Mesendoderm (in vitro differentiated cells): ENCODE measurements at regions not wholly inside any gene's neighbourhood (a gene's known extent, or its start where the extent isn't known, plus 50 kb on each side); places are given as distances from the start of the nearest gene placed in this dataset.
A peak's percentile ranks its signal among the peaks of the same experiment; 100 is the strongest.

ENCODE experiments used
- DNase-seq: peaks from one replicate; pipeline ENCODE4 v3.0.0; 2013
- H2AK5ac ChIP-seq: 2 replicates; pipeline ENCODE4 v1.6.1; 2013; ENCODE audit warnings: low read length, inconsistent platforms
- H2BK120ac ChIP-seq: 2 replicates; pipeline ENCODE4 v1.6.1; 2013; ENCODE audit warnings: low read depth, mild to moderate bottlenecking, low read length, moderate library complexity, mixed read lengths
- H2BK15ac ChIP-seq: replicated peaks from 2 replicates; pipeline ENCODE4 v1.6.1; 2013; ENCODE audit warnings: low read depth, mild to moderate bottlenecking, moderate library complexity
- H2BK5ac ChIP-seq: 2 replicates; pipeline ENCODE4 v1.6.1; 2013; ENCODE audit warnings: low read length, inconsistent platforms
- H3K18ac ChIP-seq: 2 replicates; pipeline ENCODE4 v1.6.1; 2013; ENCODE audit warnings: mild to moderate bottlenecking, low read length, mixed read lengths
- H3K23ac ChIP-seq: one replicate; pipeline ENCODE4 v1.6.1; 2013; ENCODE audit warnings: low read length
- H3K27ac ChIP-seq: 2 replicates; pipeline ENCODE4 v1.5.1; 2013; ENCODE audit warnings: low read depth, mild to moderate bottlenecking, inconsistent platforms, low read length, moderate library complexity
- H3K27me3 ChIP-seq: 2 replicates; pipeline ENCODE4 v1.6.1; 2013; ENCODE audit warnings: low read length, control low read depth, mild to moderate bottlenecking, inconsistent platforms; ENCODE audit not compliant: insufficient read depth, poor library complexity
- H3K36me3 ChIP-seq: 2 replicates; pipeline ENCODE4 v1.6.1; 2013; ENCODE audit warnings: low read length, inconsistent platforms; ENCODE audit not compliant: control insufficient read depth, insufficient read depth
- H3K4ac ChIP-seq: one replicate; pipeline ENCODE4 v1.6.1; 2013; ENCODE audit warnings: low read depth, mild to moderate bottlenecking, low read length, moderate library complexity
- H3K4me1 ChIP-seq: 2 replicates; pipeline ENCODE4 v1.6.1; 2013; ENCODE audit warnings: low read depth, low read length, inconsistent platforms; ENCODE audit not compliant: control insufficient read depth
- H3K4me2 ChIP-seq: 2 replicates; pipeline ENCODE4 v1.6.1; 2013; ENCODE audit warnings: low read length
- H3K4me3 ChIP-seq: 2 replicates; pipeline ENCODE4 v1.5.1; 2013; ENCODE audit warnings: mild to moderate bottlenecking, low read length
- H3K56ac ChIP-seq: one replicate; pipeline ENCODE4 v1.6.1; 2013; ENCODE audit warnings: low read length
- H3K79me1 ChIP-seq: 2 replicates; pipeline ENCODE4 v1.6.1; 2013; ENCODE audit warnings: low read length, inconsistent platforms
- H3K79me2 ChIP-seq: 2 replicates; pipeline ENCODE4 v1.6.1; 2013; ENCODE audit warnings: mild to moderate bottlenecking, low read length; ENCODE audit not compliant: control insufficient read depth, insufficient read depth
- H3K9ac ChIP-seq: 2 replicates; pipeline ENCODE4 v1.6.1; 2013; ENCODE audit warnings: low read length, inconsistent platforms
- H4K5ac ChIP-seq: one replicate; pipeline ENCODE4 v1.6.1; 2013; ENCODE audit warnings: low read length
- H4K8ac ChIP-seq: one replicate; pipeline ENCODE4 v1.6.1; 2013; ENCODE audit warnings: low read depth, mild to moderate bottlenecking, control low read depth, low read length, moderate library complexity
- WGBS: extraction: QIAGEN DNeasy Blood & Tissue Kit; methylation state at CpG from one replicate; pipeline ENCODE4 v1.1.7; 2013; ENCODE audit warnings: low lambda C conversion rate, missing lambda C conversion rate; ENCODE audit not compliant: insufficient coverage; ENCODE audit errors: extremely low coverage; 5-methylcytosine and 5-hydroxymethylcytosine counted together

GRCh38 chr17:418421-418751 is 65.8 kb upstream of the RPH3AL start:
- WGBS: no CpG with 5 or more reads among the region's 8 CpGs
- no peak overlapping the region for H3K56ac ChIP-seq
- H3K4me1 ChIP-seq: no peaks in the 10 kb centered on the region
- H4K8ac ChIP-seq: no peak overlapping the region
- H2BK120ac ChIP-seq: no peak overlapping the region
- H3K79me2 ChIP-seq: no peaks in the 10 kb centered on the region
- H3K4me3 ChIP-seq: no peak overlapping the region
- no peaks in the 10 kb centered on the region for H3K36me3 ChIP-seq
- no peak overlapping the region for H3K18ac ChIP-seq
- H2AK5ac ChIP-seq: no peak overlapping the region
- H2BK15ac ChIP-seq: no peak overlapping the region
- no peak overlapping the region for H2BK5ac ChIP-seq
- no peak for DNase-seq
- H3K9ac ChIP-seq: no peak overlapping the region
- no peak overlapping the region for H3K23ac ChIP-seq
- no peak overlapping the region for H3K27ac ChIP-seq
- no peak overlapping the region for H4K5ac ChIP-seq
- no peak overlapping the region for H3K4ac ChIP-seq
- no peaks in the 10 kb centered on the region for H3K79me1 ChIP-seq
- H3K27me3 ChIP-seq: no peaks in the 10 kb centered on the region
- H3K4me2 ChIP-seq: no peak overlapping the region

- Histone ChIP-seq H3K27me3 (no peaks in the 10 kb centered on the region), H3K56ac (no peak overlapping the region), H3K79me2 (no peaks in the 10 kb centered on the region), H2BK15ac (no peak overlapping the region), H2BK120ac (no peak overlapping the region), H3K27ac (no peak overlapping the region), H3K4me3 (no peak overlapping the region), H3K36me3 (no peaks in the 10 kb centered on the region), H3K23ac (no peak overlapping the region), H2AK5ac (no peak overlapping the region), H3K79me1 (no peaks in the 10 kb centered on the region), H3K18ac (no peak overlapping the region), H3K4me1 (no peaks in the 10 kb centered on the region), H3K4me2 (no peak overlapping the region), H3K4ac (no peak overlapping the region), H4K5ac (no peak overlapping the region), H4K8ac (no peak overlapping the region), H2BK5ac (no peak overlapping the region), H3K9ac (no peak overlapping the region)
- no peak for DNase-seq
- no CpG with 5 or more reads among the region's 16 CpGs for WGBS
Measured at GRCh38 chr17:417691-418420, 65.2 kb upstream of the RPH3AL start.

- no peak overlapping the region for H2BK5ac ChIP-seq
- no peak overlapping the region for H3K4me2 ChIP-seq
- no peak overlapping the region for H3K27ac ChIP-seq
- H3K79me2 ChIP-seq: no peaks in the 10 kb centered on the region
- no peaks in the 10 kb centered on the region for H3K36me3 ChIP-seq
- H2BK120ac ChIP-seq: no peak overlapping the region
- no peak overlapping the region for H3K4ac ChIP-seq
- H4K5ac ChIP-seq: no peak overlapping the region
- H3K23ac ChIP-seq: no peak overlapping the region
- H3K4me3 ChIP-seq: no peak overlapping the region
- no peaks in the 10 kb centered on the region for H3K27me3 ChIP-seq
- no peak overlapping the region for H4K8ac ChIP-seq
- peak; percentile 33 for DNase-seq
- no peak overlapping the region for H2AK5ac ChIP-seq
- no peak overlapping the region for H3K18ac ChIP-seq
- no peak overlapping the region for H2BK15ac ChIP-seq
- no peak overlapping the region for H3K56ac ChIP-seq
- H3K9ac ChIP-seq: no peak overlapping the region
- no CpG with 5 or more reads among the region's 23 CpGs for WGBS
- H3K79me1 ChIP-seq: no peaks in the 10 kb centered on the region
- no peaks in the 10 kb centered on the region for H3K4me1 ChIP-seq
Measured at GRCh38 chr17:416293-417206, 63.9 kb upstream of the RPH3AL start.

GRCh38 chr17:413706-414380 is 61.2 kb upstream of the RPH3AL start:
- Histone ChIP-seq H3K9ac (no peak overlapping the region), H3K27me3 (no peaks in the 10 kb centered on the region), H2BK15ac (no peak overlapping the region), H2BK120ac (no peak overlapping the region), H3K4me1 (peaks cover 3% of the 10 kb centered on the region), H3K27ac (no peak overlapping the region), H4K8ac (no peak overlapping the region), H3K79me1 (no peaks in the 10 kb centered on the region), H3K4ac (no peak overlapping the region), H3K4me2 (no peak overlapping the region), H3K36me3 (no peaks in the 10 kb centered on the region), H3K4me3 (no peak overlapping the region), H2BK5ac (no peak overlapping the region), H4K5ac (no peak overlapping the region), H3K23ac (no peak overlapping the region), H3K18ac (no peak overlapping the region), H3K56ac (no peak overlapping the region), H3K79me2 (no peaks in the 10 kb centered on the region), H2AK5ac (no peak overlapping the region)
- DNase-seq: no peak
- no CpG with 5 or more reads among the region's 25 CpGs for WGBS

GRCh38 chr17:413016-413350 is 60.4 kb upstream of the RPH3AL start:
- H2BK5ac ChIP-seq: no peak overlapping the region
- no peaks in the 10 kb centered on the region for H3K36me3 ChIP-seq
- WGBS: no CpG with 5 or more reads among the region's 10 CpGs
- no peak overlapping the region for H3K9ac ChIP-seq
- no peak overlapping the region for H2BK120ac ChIP-seq
- no peak overlapping the region for H3K18ac ChIP-seq
- no peak overlapping the region for H3K23ac ChIP-seq
- H3K4me3 ChIP-seq: no peak overlapping the region
- H3K4me2 ChIP-seq: no peak overlapping the region
- no peak overlapping the region for H3K4ac ChIP-seq
- no peak overlapping the region for H3K27ac ChIP-seq
- H2BK15ac ChIP-seq: no peak overlapping the region
- no peak overlapping the region for H2AK5ac ChIP-seq
- no peak overlapping the region for H4K8ac ChIP-seq
- peaks cover 3% of the 10 kb centered on the region for H3K4me1 ChIP-seq
- H4K5ac ChIP-seq: no peak overlapping the region
- no peaks in the 10 kb centered on the region for H3K79me2 ChIP-seq
- no peak overlapping the region for H3K56ac ChIP-seq
- no peak for DNase-seq
- no peaks in the 10 kb centered on the region for H3K27me3 ChIP-seq
- no peaks in the 10 kb centered on the region for H3K79me1 ChIP-seq
